Kidney epithelial cell (primary cell): ENCODE measurements at regions not wholly inside any gene's neighbourhood (a gene's known extent, or its start where the extent isn't known, plus 50 kb on each side); places are given as distances from the start of the nearest gene placed in this dataset.

Experiments
- DNase-seq: peaks from one replicate; pipeline ENCODE4 v3.0.0-alpha.2; 2010; ENCODE audit warnings: low read depth
- H3K27me3 ChIP-seq: 2 replicates; pipeline ENCODE4 v1.6.0; 2011; ENCODE audit warnings: low read length; ENCODE audit not compliant: control insufficient read depth, insufficient read depth
- H3K36me3 ChIP-seq: 2 replicates; pipeline ENCODE4 v1.5.1; 2011; ENCODE audit warnings: low read length; ENCODE audit not compliant: control insufficient read depth, insufficient read depth
- H3K4me3 ChIP-seq: 2 replicates; pipeline ENCODE4 v1.5.1; 2011; ENCODE audit warnings: low read depth, mild to moderate bottlenecking, control low read depth, low read length
- CTCF ChIP-seq: IDR thresholded peaks from 2 replicates; pipeline ENCODE4 v1.5.1; 2011; ENCODE audit warnings: mild to moderate bottlenecking, moderate library complexity, low read length, control low read depth, inconsistent platforms; ENCODE audit not compliant: insufficient read depth, poor library complexity, severe bottlenecking

- no peaks in the 10 kb centered on the region for H3K36me3 ChIP-seq
- DNase-seq = no peak
- H3K27me3 ChIP-seq = no peaks in the 10 kb centered on the region
- no peak overlapping the region for H3K4me3 ChIP-seq
- TF ChIP-seq CTCF = no peak
These were observed 1588.9 kb upstream of the TMEFF2 start for GRCh38 chr2:193783681-193784080.

DNA sequence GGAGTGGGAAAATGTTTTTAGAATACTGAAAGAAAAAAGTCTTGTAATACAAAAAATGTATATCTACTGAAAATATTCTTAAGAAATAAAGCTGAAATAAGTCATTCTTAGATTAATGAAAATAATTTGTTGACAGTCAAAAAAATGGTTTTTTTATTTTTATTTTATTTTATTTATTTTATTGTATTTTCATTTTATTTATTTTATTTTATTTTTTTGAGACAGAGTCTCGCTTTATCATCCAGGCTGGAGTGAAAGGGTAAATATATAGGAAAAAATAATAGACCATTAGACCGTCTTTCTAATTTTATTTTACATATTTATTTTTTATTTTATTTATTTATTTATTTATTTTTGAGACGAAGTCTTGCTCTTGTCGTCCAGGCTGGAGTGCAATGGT lies 1583.6 kb upstream of the TMEFF2 start:
- DNase-seq = no peak
- no peak for TF ChIP-seq CTCF
- Histone ChIP-seq H3K36me3 (no peaks in the 10 kb centered on the region), H3K27me3 (no peaks in the 10 kb centered on the region), H3K4me3 (no peak overlapping the region)

DNA sequence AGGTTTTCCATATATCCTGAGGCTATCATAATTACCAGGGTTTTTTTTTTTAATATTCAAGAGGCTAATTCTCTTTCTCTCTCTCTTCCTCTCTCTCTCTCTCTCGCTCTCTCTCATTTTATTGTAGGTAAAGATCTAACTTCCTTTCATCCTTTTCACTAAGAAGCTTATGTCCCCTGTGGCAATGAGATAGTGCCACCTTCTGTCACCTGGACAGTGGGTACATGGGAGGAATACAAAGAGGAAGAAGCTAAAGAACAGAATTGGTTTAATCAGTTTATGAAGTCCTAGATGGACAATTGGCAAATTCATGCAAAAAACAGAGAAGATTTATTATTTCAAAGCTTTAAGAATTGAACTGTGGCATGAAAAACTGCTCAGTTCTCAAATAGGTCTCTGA lies 1582.3 kb upstream of the TMEFF2 start:
- Histone ChIP-seq H3K4me3 (no peak overlapping the region), H3K36me3 (no peaks in the 10 kb centered on the region), H3K27me3 (no peaks in the 10 kb centered on the region)
- TF ChIP-seq CTCF = no peak
- no peak for DNase-seq

GRCh38 chr2:193774166-193774565 lies 1579.4 kb upstream of the TMEFF2 start:
- no peak for TF ChIP-seq CTCF
- H3K4me3 ChIP-seq = no peak overlapping the region
- DNase-seq = no peak
- H3K27me3 ChIP-seq = no peaks in the 10 kb centered on the region
- H3K36me3 ChIP-seq = no peaks in the 10 kb centered on the region

DNA sequence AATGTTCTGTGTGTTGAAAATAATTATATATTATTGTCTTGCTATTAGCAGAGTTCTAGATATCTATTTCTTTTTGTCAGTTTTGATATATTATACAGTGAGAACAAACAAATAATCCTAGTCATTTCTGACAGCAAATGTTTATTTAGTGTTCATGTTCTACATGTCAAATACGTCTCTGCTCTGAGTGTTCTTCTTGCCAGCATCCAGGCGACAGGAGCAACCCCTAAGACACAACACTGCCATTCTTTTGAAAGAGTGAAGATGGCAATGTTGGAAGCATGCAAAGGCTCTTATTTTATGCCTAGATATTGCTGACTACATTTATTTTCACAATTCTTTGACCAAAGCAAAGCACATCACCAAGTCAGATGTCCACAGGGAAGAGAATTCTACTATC lies 1556.6 kb upstream of the TMEFF2 start:
- Histone ChIP-seq H3K4me3 (no peak overlapping the region), H3K36me3 (no peaks in the 10 kb centered on the region), H3K27me3 (no peaks in the 10 kb centered on the region)
- DNase-seq = no peak
- no peak for TF ChIP-seq CTCF

DNA sequence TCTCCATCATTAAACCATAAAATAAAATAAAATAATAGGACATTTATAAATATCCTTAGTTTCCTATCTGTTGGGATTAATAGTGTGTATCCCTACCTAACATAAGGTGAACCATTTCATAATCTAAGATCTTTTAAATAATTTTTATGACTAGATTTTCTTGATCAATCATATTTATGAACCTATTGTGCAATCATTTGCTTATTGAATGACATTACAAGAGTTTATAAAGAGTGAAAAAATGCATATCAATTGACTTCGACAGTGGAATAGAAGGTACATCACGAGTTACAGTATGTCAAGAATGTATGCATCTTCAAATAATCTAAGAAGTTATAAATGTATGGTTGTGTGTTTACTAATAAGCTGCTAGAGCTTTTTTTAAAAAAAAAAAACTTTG lies 1554.8 kb upstream of the TMEFF2 start:
- Histone ChIP-seq H3K36me3 (no peaks in the 10 kb centered on the region), H3K27me3 (no peaks in the 10 kb centered on the region), H3K4me3 (no peak overlapping the region)
- DNase-seq = no peak
- no peak for TF ChIP-seq CTCF
